ENCODE measurements at regions not wholly inside any gene's neighbourhood (a gene's known extent, or its start where the extent isn't known, plus 50 kb on each side); places are given as distances from the start of the nearest gene placed in this dataset.

DNA sequence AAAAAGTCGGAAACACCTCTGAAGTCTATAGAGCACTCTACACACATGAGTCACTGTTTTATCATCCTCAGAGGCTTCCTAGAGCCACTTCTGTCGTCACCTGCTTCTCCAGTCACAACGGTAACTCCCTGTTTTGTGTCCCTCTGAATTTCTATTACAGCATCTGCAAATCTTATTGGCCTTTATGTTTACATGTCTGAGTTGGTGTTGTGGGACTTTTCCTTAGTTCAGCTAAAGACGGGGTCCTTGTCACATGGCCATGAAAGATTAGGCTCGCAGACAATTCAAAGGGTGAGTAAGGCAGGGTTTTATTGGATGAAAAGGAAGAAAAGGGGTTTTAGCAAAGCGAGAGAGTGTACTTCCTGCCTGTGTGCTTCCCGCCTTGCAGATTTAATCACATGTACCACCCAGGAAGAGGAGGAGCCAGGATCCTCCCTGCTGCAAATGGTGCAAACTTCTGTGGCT, 185.6 kb downstream of the LPIN1 start:
- H3K27me3 Mint-ChIP-seq, result no peaks in the 10 kb centered on the region
- ChIA-PET CTCF (no interaction called here), POLR2A (no interaction called here)
- H3K9me3 Mint-ChIP-seq (ENCODE audit: insufficient read depth), result peaks cover 5% of the 10 kb centered on the region
- no peak overlapping the region for H3K4me3 Mint-ChIP-seq
- no peaks in the 10 kb centered on the region for H3K27me3 ChIP-seq (replicated peaks in 1 of 4; ENCODE audit: control extremely low read depth in 1 of 4, control insufficient read depth in 3 of 4, insufficient read depth in 4 of 4, low read length in 3 of 4)
- no peaks in the 10 kb centered on the region for H3K36me3 ChIP-seq (replicated peaks in 1 of 2; ENCODE audit: control extremely low read depth in 1 of 2, control insufficient read depth in 1 of 2, extremely low read depth in 1 of 2, insufficient read depth in 2 of 2, low read length in 1 of 2)
- H3K4me3 ChIP-seq (ENCODE audit: control extremely low read depth in 1 of 5, extremely low read depth in 1 of 5, insufficient read depth in 1 of 5, low read depth in 2 of 5, low read length in 4 of 5), result no peak overlapping the region
- no peak for TF ChIP-seq EZH2 (IDR thresholded peaks at IDR 0.05; ENCODE audit: borderline replicate concordance, insufficient read depth, low read depth, low read length, poor library complexity, severe bottlenecking)
- TF ChIP-seq, protein P1, sequence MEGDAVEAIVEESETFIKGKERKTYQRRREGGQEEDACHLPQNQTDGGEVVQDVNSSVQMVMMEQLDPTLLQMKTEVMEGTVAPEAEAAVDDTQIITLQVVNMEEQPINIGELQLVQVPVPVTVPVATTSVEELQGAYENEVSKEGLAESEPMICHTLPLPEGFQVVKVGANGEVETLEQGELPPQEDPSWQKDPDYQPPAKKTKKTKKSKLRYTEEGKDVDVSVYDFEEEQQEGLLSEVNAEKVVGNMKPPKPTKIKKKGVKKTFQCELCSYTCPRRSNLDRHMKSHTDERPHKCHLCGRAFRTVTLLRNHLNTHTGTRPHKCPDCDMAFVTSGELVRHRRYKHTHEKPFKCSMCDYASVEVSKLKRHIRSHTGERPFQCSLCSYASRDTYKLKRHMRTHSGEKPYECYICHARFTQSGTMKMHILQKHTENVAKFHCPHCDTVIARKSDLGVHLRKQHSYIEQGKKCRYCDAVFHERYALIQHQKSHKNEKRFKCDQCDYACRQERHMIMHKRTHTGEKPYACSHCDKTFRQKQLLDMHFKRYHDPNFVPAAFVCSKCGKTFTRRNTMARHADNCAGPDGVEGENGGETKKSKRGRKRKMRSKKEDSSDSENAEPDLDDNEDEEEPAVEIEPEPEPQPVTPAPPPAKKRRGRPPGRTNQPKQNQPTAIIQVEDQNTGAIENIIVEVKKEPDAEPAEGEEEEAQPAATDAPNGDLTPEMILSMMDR (IDR thresholded peaks at IDR 0.05), result no peak
- no peak overlapping the region for H3K4me2 ChIP-seq (replicated peaks; ENCODE audit: low read depth, low read length, poor library complexity, severe bottlenecking)
- no peak overlapping the region for H3K9ac ChIP-seq (ENCODE audit: low read length)
- no peaks in the 10 kb centered on the region for H3K79me2 ChIP-seq (ENCODE audit: control insufficient read depth, insufficient read depth, low read length)
- H3K27ac Mint-ChIP-seq, result no peak overlapping the region
- H3K4me1 Mint-ChIP-seq, result peaks cover 22% of the 10 kb centered on the region
- H4K20me1 ChIP-seq (ENCODE audit: control insufficient read depth, insufficient read depth, low read length, poor library complexity, severe bottlenecking), result no peaks in the 10 kb centered on the region
- no peak overlapping the region for H3K27ac ChIP-seq (ENCODE audit: low read length in 2 of 2)
- no peak for ATAC-seq (ENCODE audit: low read depth)
- no peak overlapping the region for H2AFZ ChIP-seq (ENCODE audit: insufficient read depth, low read depth, low read length, poor library complexity, severe bottlenecking)
- intact Hi-C loops (cut with micrococcal nuclease), result no loop called here
- peaks cover 3 to 8% (median 7%) of the 10 kb centered on the region in 3 donors for H3K9me3 ChIP-seq (ENCODE audit: control extremely low read depth in 1 of 3, control insufficient read depth in 2 of 3, insufficient read depth in 1 of 3, low read length in 2 of 3)
- DNase-seq, result no peak
- H3K4me1 ChIP-seq (ENCODE audit: control insufficient read depth in 2 of 2, insufficient read depth in 2 of 2, low read length in 2 of 2), result peaks cover 12 to 28% of the 10 kb centered on the region in 2 donors
- WGBS (ENCODE audit: insufficient coverage), result 95% methylated on average over 4 of the region's 7 CpGs

GRCh38 chr2:11932962-11933361, 186.5 kb downstream of the LPIN1 start:
- no peaks in the 10 kb centered on the region for H4K20me1 ChIP-seq (ENCODE audit: control insufficient read depth, insufficient read depth, low read length, poor library complexity, severe bottlenecking)
- no peak for ATAC-seq (ENCODE audit: low read depth)
- H3K9ac ChIP-seq (ENCODE audit: low read length), result no peak overlapping the region
- H2AFZ ChIP-seq (ENCODE audit: insufficient read depth, low read depth, low read length, poor library complexity, severe bottlenecking), result no peak overlapping the region
- H3K79me2 ChIP-seq (ENCODE audit: control insufficient read depth, insufficient read depth, low read length), result no peaks in the 10 kb centered on the region
- no peak for DNase-seq
- Mint-ChIP-seq H3K4me1 (peaks cover 22% of the 10 kb centered on the region), H3K27ac (no peak overlapping the region), H3K9me3 (ENCODE audit: insufficient read depth) (peaks cover 5% of the 10 kb centered on the region), H3K27me3 (no peaks in the 10 kb centered on the region), H3K4me3 (no peak overlapping the region)
- no peak for TF ChIP-seq EZH2 (IDR thresholded peaks at IDR 0.05; ENCODE audit: borderline replicate concordance, insufficient read depth, low read depth, low read length, poor library complexity, severe bottlenecking)
- TF ChIP-seq, protein P1 (IDR thresholded peaks at IDR 0.05), result no peak
- H3K36me3 ChIP-seq (replicated peaks in 1 of 2; ENCODE audit: control extremely low read depth in 1 of 2, control insufficient read depth in 1 of 2, extremely low read depth in 1 of 2, insufficient read depth in 2 of 2, low read length in 1 of 2), result no peaks in the 10 kb centered on the region
- ChIA-PET POLR2A (no interaction called here), CTCF (no interaction called here)
- intact Hi-C loops (cut with micrococcal nuclease), result no loop called here
- H3K9me3 ChIP-seq (ENCODE audit: control extremely low read depth in 1 of 3, control insufficient read depth in 2 of 3, insufficient read depth in 1 of 3, low read length in 2 of 3), result peaks cover 3 to 8% (median 7%) of the 10 kb centered on the region in 3 donors
- H3K27me3 ChIP-seq (replicated peaks in 1 of 4; ENCODE audit: control extremely low read depth in 1 of 4, control insufficient read depth in 3 of 4, insufficient read depth in 4 of 4, low read length in 3 of 4), result no peaks in the 10 kb centered on the region
- H3K4me3 ChIP-seq (ENCODE audit: control extremely low read depth in 1 of 5, extremely low read depth in 1 of 5, insufficient read depth in 1 of 5, low read depth in 2 of 5, low read length in 4 of 5), result no peak overlapping the region
- WGBS (ENCODE audit: insufficient coverage), result no CpG with 5 or more reads among the region's 3 CpGs
- peaks cover 12 to 28% of the 10 kb centered on the region in 2 donors for H3K4me1 ChIP-seq (ENCODE audit: control insufficient read depth in 2 of 2, insufficient read depth in 2 of 2, low read length in 2 of 2)
- H3K4me2 ChIP-seq (replicated peaks; ENCODE audit: low read depth, low read length, poor library complexity, severe bottlenecking), result no peak overlapping the region
- H3K27ac ChIP-seq (ENCODE audit: low read length in 2 of 2), result no peak overlapping the region

Measured in B cell (primary cell).